DND-41 (cell line): ENCODE measurements at regions not wholly inside any gene's neighbourhood (a gene's known extent, or its start where the extent isn't known, plus 50 kb on each side); places are given as distances from the start of the nearest gene placed in this dataset.

ENCODE experiments used
- ATAC-seq: fragments of 200-7000 bp; cut with Tn5 transposase; 3 replicates; pipeline ENCODE4 v1.9.1; 2021; ENCODE audit warnings: low read depth; ENCODE audit not compliant: insufficient read depth
- DNase-seq: peaks from one replicate; pipeline ENCODE4 v3.0.0-alpha.2; 2020
- H2AFZ ChIP-seq: 2 replicates; pipeline ENCODE4 v1.6.0; 2012; ENCODE audit warnings: low read depth, low read length
- H3K27ac ChIP-seq: 2 replicates; pipeline ENCODE4 v1.5.1; 2012; ENCODE audit warnings: low read length, inconsistent platforms
- H3K27me3 ChIP-seq: fragments of 200-600 bp; sonication (generic); 2 replicates; pipeline ENCODE4 v1.6.0; 2012; ENCODE audit warnings: low read length, mild to moderate bottlenecking, inconsistent platforms; ENCODE audit not compliant: insufficient read depth, poor library complexity
- H3K36me3 ChIP-seq: 2 replicates; pipeline ENCODE4 v1.5.1; 2012; ENCODE audit warnings: low read length, inconsistent platforms; ENCODE audit not compliant: insufficient read depth
- H3K4me1 ChIP-seq: 2 replicates; pipeline ENCODE4 v1.5.1; 2012; ENCODE audit warnings: mild to moderate bottlenecking, low read length; ENCODE audit not compliant: insufficient read depth
- H3K4me2 ChIP-seq: 2 replicates; pipeline ENCODE4 v1.6.0; 2012; ENCODE audit warnings: mild to moderate bottlenecking, moderate library complexity, low read length, inconsistent platforms; ENCODE audit not compliant: insufficient read depth
- H3K4me3 ChIP-seq, 2 experiments: fragments of 200-600 bp in 1 of 2; shearing (Covaris generic) in 1 of 2; 2 replicates each; pipeline ENCODE4 v1.5.1; 2012 to 2016; ENCODE audit warnings: inconsistent platforms in 2 of 2, low read length in 2 of 2, mild to moderate bottlenecking in 2 of 2, low read depth in 1 of 2, moderate library complexity in 1 of 2
- H3K79me2 ChIP-seq: 2 replicates; pipeline ENCODE4 v1.6.0; 2012; ENCODE audit warnings: low read length, inconsistent platforms; ENCODE audit not compliant: insufficient read depth
- H3K9ac ChIP-seq: 2 replicates; pipeline ENCODE4 v1.6.0; 2012; ENCODE audit warnings: low read depth, mild to moderate bottlenecking, inconsistent platforms, low read length, moderate library complexity
- H3K9me3 ChIP-seq: 2 replicates; pipeline ENCODE4 v1.5.1; 2012; ENCODE audit warnings: low read length, moderate library complexity, mild to moderate bottlenecking, inconsistent platforms; ENCODE audit not compliant: insufficient read depth, severe bottlenecking
- H4K20me1 ChIP-seq: 2 replicates; pipeline ENCODE4 v1.6.0; 2012; ENCODE audit warnings: low read length; ENCODE audit not compliant: insufficient read depth
- CTCF ChIP-seq: IDR thresholded peaks from 2 replicates; pipeline ENCODE4 v1.5.1; 2012; ENCODE audit warnings: borderline replicate concordance, low read length, moderate library complexity, mild to moderate bottlenecking; ENCODE audit not compliant: poor library complexity, severe bottlenecking; ENCODE audit errors: extremely low read depth
- EZH2 ChIP-seq: IDR thresholded peaks from 3 replicates; pipeline ENCODE4 v1.6.1; 2012; ENCODE audit warnings: borderline replicate concordance, low read depth, mild to moderate bottlenecking, moderate library complexity, low read length, inconsistent platforms; ENCODE audit not compliant: severe bottlenecking

- no peak for ATAC-seq
- no peaks in the 10 kb centered on the region for H3K4me1 ChIP-seq
- no peak for TF ChIP-seq EZH2
- TF ChIP-seq CTCF = no peak
- no peak overlapping the region for H3K9ac ChIP-seq
- no peaks in the 10 kb centered on the region for H4K20me1 ChIP-seq
- no peak overlapping the region for H3K27ac ChIP-seq
- no peak overlapping the region for H3K4me2 ChIP-seq
- no peaks in the 10 kb centered on the region for H3K36me3 ChIP-seq
- no peak overlapping the region for H2AFZ ChIP-seq
- no peaks in the 10 kb centered on the region for H3K79me2 ChIP-seq
- H3K9me3 ChIP-seq = no peaks in the 10 kb centered on the region
- DNase-seq = no peak
- no peaks in the 10 kb centered on the region for H3K27me3 ChIP-seq
- H3K4me3 ChIP-seq = no peak overlapping the region
These were observed 417.4 kb downstream of the KCNJ3 start for GRCh38 chr2:155115846-155116245.

DNA sequence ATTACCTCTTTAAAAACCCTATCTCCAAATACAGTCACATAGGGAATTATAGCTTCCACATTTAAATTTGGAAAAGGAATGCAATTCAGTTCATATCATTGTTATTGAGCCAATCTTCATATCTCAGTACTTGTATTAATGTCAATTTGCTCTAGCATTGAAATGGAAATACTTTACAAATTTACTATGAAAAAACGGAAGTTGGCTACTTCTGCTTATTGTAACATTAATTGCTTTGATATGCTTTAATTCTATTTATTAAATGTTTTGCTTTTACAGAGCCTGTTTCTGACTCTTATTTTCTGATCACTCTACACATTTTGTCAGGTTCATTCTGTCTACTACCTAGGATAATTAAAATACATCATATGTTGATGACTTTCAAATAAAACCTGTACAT lies 412.6 kb downstream of the KCNJ3 start:
- no peaks in the 10 kb centered on the region for H3K27me3 ChIP-seq
- no peaks in the 10 kb centered on the region for H3K79me2 ChIP-seq
- no peaks in the 10 kb centered on the region for H3K36me3 ChIP-seq
- no peaks in the 10 kb centered on the region for H3K9me3 ChIP-seq
- H3K4me3 ChIP-seq = no peak overlapping the region
- no peaks in the 10 kb centered on the region for H3K4me1 ChIP-seq
- no peak overlapping the region for H3K9ac ChIP-seq
- H4K20me1 ChIP-seq = no peaks in the 10 kb centered on the region
- H2AFZ ChIP-seq = no peak overlapping the region
- TF ChIP-seq CTCF = no peak
- TF ChIP-seq EZH2 = no peak
- no peak overlapping the region for H3K27ac ChIP-seq
- DNase-seq (no peak), ATAC-seq (no peak)
- no peak overlapping the region for H3K4me2 ChIP-seq

- TF ChIP-seq CTCF (no peak), EZH2 (no peak)
- Histone ChIP-seq H3K36me3 (no peaks in the 10 kb centered on the region), H4K20me1 (no peaks in the 10 kb centered on the region), H3K27me3 (no peaks in the 10 kb centered on the region), H3K9ac (no peak overlapping the region), H3K4me1 (no peaks in the 10 kb centered on the region), H3K79me2 (no peaks in the 10 kb centered on the region), H3K4me3 (no peak overlapping the region), H3K4me2 (no peak overlapping the region), H2AFZ (no peak overlapping the region), H3K9me3 (no peaks in the 10 kb centered on the region), H3K27ac (no peak overlapping the region)
- DNase-seq (no peak), ATAC-seq (no peak)
These were observed 411.0 kb downstream of the KCNJ3 start for GRCh38 chr2:155109527-155109926.

- no peak for DNase-seq
- Histone ChIP-seq H3K27me3 (no peaks in the 10 kb centered on the region), H3K4me2 (no peak overlapping the region), H3K27ac (no peak overlapping the region), H4K20me1 (no peaks in the 10 kb centered on the region), H3K4me3 (no peak overlapping the region), H3K9ac (no peak overlapping the region), H3K9me3 (peaks cover 15% of the 10 kb centered on the region), H3K36me3 (no peaks in the 10 kb centered on the region), H3K79me2 (no peaks in the 10 kb centered on the region), H3K4me1 (no peaks in the 10 kb centered on the region), H2AFZ (no peak overlapping the region)
- ATAC-seq = no peak
- TF ChIP-seq EZH2 (no peak), CTCF (no peak)
These were observed 401.8 kb downstream of the KCNJ3 start for GRCh38 chr2:155100261-155100660.
